ENCODE measurements at regions not wholly inside any gene's neighbourhood (a gene's known extent, or its start where the extent isn't known, plus 50 kb on each side); places are given as distances from the start of the nearest gene placed in this dataset.
A peak's percentile ranks its signal among the peaks of the same experiment; 100 is the strongest.

DNA sequence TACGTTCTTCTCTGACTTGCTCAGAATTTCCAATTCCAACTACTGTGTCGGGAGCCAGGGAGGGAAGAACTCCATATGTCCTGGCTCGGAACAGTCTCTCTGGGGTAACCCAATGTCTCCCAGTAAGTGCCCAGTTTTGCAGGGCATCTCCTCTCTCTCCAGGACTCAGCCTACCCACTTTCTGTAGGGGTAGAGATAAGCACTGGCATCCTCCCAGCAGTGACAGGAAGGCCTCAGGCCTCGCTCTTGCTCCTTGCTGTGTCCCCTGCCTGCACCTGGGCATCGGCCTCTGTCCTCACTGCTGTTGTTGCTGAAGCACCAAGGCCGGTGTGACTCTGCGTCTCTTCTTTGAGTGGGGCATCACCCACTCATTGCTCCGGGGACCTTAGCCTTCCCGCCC, 388.9 kb upstream of the JARID2 start:
- Mint-ChIP-seq H3K36me3 (ENCODE audit: low read depth) (peaks cover 3% of the 10 kb centered on the region), H3K27ac (peak overlapping the region; percentile 91), H3K4me1 (peaks cover 16% of the 10 kb centered on the region), H3K27me3 (no peaks in the 10 kb centered on the region), H3K4me3 (peak overlapping the region; percentile 84)
- DNase-seq (no peak), ATAC-seq (peak; percentile 4)
- H3K9me3 ChIP-seq (ENCODE audit: control insufficient read depth, low read length, poor library complexity, severe bottlenecking): no peaks in the 10 kb centered on the region

DNA sequence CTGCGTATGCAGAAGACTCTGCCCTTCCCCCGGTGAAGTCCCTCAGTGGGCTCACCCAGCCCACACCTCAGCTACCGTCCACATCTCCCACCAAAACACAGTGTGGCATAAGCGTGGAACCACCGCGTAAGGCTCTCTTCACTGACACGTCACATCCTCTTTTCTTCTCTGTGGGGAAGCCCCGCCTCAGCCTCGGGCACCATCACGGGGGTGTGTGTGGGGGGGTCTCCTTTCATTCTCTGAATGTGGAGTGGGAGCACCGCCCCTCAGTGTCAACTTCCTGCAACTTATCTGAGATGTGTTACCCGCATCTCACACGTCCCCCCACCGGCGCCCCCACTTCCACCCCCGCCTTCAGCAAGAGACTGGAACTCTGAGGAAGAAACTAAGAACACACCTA, 388.4 kb upstream of the JARID2 start:
- H3K4me3 Mint-ChIP-seq: peak overlapping the region; percentile 84
- H3K27me3 Mint-ChIP-seq: no peaks in the 10 kb centered on the region
- H3K4me1 Mint-ChIP-seq: peaks cover 16% of the 10 kb centered on the region
- peaks cover 3% of the 10 kb centered on the region for H3K36me3 Mint-ChIP-seq (ENCODE audit: low read depth)
- peak overlapping the region; percentile 91 for H3K27ac Mint-ChIP-seq
- ATAC-seq (peak; percentile 96), DNase-seq (peak; percentile 11 to 36 (median 18))
- H3K9me3 ChIP-seq (ENCODE audit: control insufficient read depth, low read length, poor library complexity, severe bottlenecking): no peaks in the 10 kb centered on the region

DNA sequence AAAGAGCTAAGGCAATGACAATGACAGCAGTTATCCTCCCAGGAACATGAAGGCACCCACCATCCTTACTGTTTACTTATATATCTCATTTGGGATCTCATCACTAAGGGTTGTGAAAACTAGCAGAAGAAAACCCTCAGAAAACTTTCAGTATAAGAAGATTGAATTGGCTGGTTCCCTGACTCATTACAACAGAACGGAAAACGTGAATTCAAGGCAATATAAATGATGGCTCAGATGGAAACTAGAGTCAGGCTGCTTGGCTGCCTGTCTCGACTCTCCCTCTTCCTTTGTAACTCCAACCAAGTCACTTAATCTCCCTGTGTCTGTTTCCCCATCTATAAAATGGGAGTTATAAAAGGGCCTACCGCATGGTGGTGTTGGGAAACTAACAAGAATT, 387.1 kb upstream of the JARID2 start:
- H3K4me3 Mint-ChIP-seq: no peak overlapping the region
- peaks cover 3% of the 10 kb centered on the region for H3K36me3 Mint-ChIP-seq (ENCODE audit: low read depth)
- H3K9me3 ChIP-seq (ENCODE audit: control insufficient read depth, low read length, poor library complexity, severe bottlenecking): no peaks in the 10 kb centered on the region
- no peak for ATAC-seq
- H3K4me1 Mint-ChIP-seq: peaks cover 18% of the 10 kb centered on the region
- DNase-seq: no peak
- H3K27me3 Mint-ChIP-seq: no peaks in the 10 kb centered on the region
- peak overlapping the region; percentile 91 for H3K27ac Mint-ChIP-seq

DNA sequence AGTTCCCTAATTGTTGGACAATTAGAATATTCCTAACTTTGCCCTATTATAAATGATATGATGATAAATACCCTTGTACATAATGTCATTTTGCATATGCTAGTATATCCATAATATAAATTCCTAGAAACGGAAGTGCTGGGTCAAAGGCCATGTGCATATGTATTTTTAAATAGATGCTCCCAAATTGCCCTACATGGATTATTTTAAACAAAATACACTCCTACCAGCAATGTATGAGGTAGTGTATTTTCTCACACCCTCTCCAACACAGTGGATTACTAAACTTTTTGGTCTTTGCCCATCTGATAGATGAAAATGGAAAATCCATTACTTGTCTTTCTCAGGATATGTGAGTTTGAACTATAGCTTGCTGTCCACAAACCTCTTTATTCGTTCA, 385.1 kb upstream of the JARID2 start:
- Mint-ChIP-seq H3K4me3 (no peak overlapping the region), H3K27me3 (no peaks in the 10 kb centered on the region), H3K4me1 (peaks cover 21% of the 10 kb centered on the region), H3K27ac (no peak overlapping the region), H3K36me3 (ENCODE audit: low read depth) (peaks cover 3% of the 10 kb centered on the region)
- ATAC-seq (no peak), DNase-seq (no peak)
- H3K9me3 ChIP-seq (ENCODE audit: control insufficient read depth, low read length, poor library complexity, severe bottlenecking): no peaks in the 10 kb centered on the region

DNA sequence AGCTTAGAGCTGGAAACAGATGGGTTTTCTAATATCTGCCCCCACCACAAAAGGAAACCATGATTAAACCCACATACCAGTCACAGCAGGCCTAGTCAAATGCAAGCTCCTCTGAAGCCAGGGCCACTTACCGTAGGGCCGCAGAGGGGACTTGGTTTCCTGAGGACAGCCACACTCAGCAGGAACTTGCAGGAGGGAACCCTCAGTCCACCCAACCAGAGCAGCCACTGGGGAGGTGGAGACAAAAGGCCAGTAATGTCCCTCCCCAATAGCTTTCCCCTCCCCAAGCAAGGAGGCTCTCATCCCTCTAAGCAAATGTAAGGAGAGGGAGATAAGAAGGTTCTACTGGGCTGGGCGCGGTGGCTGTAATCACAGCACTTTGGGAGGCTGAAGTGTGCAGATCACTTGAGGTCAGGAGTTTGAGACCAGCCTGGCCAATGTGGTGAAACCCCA, 384.4 kb upstream of the JARID2 start:
- DNase-seq: no peak
- peaks cover 21% of the 10 kb centered on the region for H3K4me1 Mint-ChIP-seq
- no peaks in the 10 kb centered on the region for H3K9me3 ChIP-seq (ENCODE audit: control insufficient read depth, low read length, poor library complexity, severe bottlenecking)
- no peak overlapping the region for H3K4me3 Mint-ChIP-seq
- H3K27ac Mint-ChIP-seq: peak overlapping the region; percentile 9
- peaks cover 3% of the 10 kb centered on the region for H3K36me3 Mint-ChIP-seq (ENCODE audit: low read depth)
- ATAC-seq: no peak
- H3K27me3 Mint-ChIP-seq: no peaks in the 10 kb centered on the region

DNA sequence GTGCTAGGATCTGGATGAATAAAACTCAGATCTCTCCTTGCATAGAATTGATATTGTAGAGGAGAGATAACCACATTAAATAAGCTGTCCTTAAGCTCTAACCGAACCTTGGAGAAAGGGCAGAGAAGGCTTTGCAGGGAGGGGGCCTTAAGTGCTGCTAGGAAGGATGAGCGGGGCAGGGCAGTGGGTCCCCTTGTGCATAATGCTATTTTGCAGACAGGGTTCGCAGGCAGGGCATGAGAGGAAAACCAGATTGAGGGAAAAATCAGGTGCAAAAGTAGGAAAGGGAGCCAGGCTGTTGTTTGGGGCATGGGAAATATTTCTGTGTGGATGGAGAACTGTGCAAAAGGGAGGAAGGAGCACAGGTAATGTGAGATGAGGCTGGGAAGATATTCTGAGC, 383.0 kb upstream of the JARID2 start:
- no peaks in the 10 kb centered on the region for H3K36me3 Mint-ChIP-seq (ENCODE audit: low read depth)

DNA sequence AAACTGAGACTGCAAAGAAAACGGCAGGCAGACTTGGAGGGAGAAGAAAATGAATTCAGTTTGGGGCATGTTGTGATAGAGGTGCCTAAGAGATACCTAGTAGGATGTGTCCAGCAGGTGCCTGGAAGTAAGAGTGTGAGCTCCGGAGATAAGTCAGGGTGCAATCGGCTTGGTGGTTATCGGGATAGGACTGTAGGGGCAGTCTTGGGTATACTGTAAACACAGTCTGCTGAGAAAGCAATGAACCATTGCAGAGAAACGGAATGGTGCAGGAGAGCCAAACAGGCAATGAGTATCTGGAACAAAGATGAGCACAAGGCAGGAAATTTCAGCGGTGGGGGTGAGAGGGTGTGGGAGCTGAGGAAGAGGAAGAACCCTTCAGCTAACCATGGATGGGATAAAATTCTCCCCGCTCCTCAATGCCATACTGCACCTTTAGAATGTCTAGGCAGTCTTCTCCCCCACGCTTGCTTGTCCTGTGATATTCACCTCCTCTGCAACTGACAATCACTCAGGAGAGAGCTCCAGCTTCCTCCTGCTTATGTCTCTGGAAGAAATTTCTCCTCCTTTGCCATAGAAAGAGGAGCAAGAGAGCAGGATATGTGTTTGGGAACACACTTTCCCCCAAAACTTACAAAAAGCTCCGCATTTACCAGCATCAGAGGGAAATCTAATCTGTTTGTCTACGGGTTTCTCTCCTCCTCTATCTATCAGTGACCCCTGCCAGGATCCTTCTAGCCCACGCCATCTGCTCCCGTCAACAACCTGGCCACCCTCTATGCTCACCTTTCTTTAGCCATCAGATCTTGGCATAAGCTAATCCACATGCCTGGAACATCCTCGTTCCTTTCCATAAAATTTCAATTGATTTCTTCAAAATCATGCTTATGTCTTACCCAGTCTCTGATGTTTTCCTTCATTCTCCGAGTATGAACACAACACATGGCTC, 381.7 kb upstream of the JARID2 start:
- H3K9me3 ChIP-seq (ENCODE audit: control insufficient read depth, low read length, poor library complexity, severe bottlenecking): no peaks in the 10 kb centered on the region
- H3K36me3 Mint-ChIP-seq (ENCODE audit: low read depth): no peaks in the 10 kb centered on the region
- ATAC-seq: no peak
- no peak overlapping the region for H3K4me3 Mint-ChIP-seq
- no peaks in the 10 kb centered on the region for H3K27me3 Mint-ChIP-seq
- DNase-seq: no peak
- H3K27ac Mint-ChIP-seq: no peak overlapping the region
- H3K4me1 Mint-ChIP-seq: peaks cover 10% of the 10 kb centered on the region

More for the DNA sequence above, 383.0 kb upstream of the JARID2 start:
- Mint-ChIP-seq H3K27ac (no peak overlapping the region), H3K27me3 (no peaks in the 10 kb centered on the region), H3K4me3 (no peak overlapping the region), H3K4me1 (peaks cover 13% of the 10 kb centered on the region)
- no peak for ATAC-seq
- no peak for DNase-seq
- no peaks in the 10 kb centered on the region for H3K9me3 ChIP-seq (ENCODE audit: control insufficient read depth, low read length, poor library complexity, severe bottlenecking)

DNA sequence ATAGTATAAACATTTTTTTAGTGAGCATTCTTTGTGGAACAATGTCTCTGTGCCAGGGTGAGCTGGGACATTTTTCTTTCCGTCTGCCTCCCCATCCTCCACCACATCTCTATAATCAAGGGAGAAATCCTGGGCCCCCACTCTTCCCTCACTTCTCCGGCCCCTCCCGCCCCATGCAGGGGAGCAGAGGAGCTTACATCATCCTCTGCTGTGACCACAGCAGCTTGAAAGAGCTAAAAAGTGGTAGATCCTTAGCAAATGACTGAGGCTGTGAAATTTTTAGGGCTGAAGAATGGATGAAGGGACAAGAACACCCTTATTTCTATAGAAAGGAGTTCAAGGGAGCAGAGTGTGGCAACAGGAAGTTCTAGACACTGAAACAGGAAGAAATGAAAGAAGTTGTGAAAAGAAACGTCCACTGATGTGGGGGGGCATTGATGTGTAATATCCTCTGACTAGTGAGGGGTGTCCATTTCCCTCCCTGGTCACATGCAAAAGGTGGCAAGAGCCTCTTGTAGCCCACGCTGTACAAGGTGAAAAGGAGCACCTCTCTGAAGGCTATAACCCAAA, 380.3 kb upstream of the JARID2 start:
- no peak for DNase-seq
- H3K9me3 ChIP-seq (ENCODE audit: control insufficient read depth, low read length, poor library complexity, severe bottlenecking): no peaks in the 10 kb centered on the region
- no peaks in the 10 kb centered on the region for H3K36me3 Mint-ChIP-seq (ENCODE audit: low read depth)
- H3K4me1 Mint-ChIP-seq: peaks cover 10% of the 10 kb centered on the region
- peak overlapping the region; percentile 73 for H3K27ac Mint-ChIP-seq
- H3K4me3 Mint-ChIP-seq: no peak overlapping the region
- H3K27me3 Mint-ChIP-seq: no peaks in the 10 kb centered on the region
- peak; percentile 57 for ATAC-seq

DNA sequence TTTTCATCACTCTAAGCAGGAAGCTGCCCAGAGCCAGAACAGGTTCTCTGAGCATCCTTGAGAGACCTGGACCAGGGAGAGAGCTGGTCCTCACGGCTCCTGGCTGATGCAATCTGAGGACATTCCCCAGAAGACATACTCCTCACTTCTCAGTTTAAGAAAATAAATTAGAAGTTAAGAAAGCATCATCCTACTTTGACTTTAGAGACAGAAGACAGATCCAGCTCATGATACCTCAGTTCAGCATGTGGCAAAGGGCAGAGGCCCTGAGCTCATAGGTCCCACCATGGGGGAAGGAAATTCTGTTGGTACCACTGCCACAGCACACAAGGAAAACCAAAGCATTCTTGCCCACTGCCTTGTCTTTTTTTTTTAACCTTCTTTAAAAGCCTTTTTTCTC, 378.1 kb upstream of the JARID2 start:
- Mint-ChIP-seq H3K4me1 (peaks cover 10% of the 10 kb centered on the region), H3K27ac (no peak overlapping the region), H3K36me3 (ENCODE audit: low read depth) (no peaks in the 10 kb centered on the region), H3K4me3 (no peak overlapping the region), H3K27me3 (no peaks in the 10 kb centered on the region)
- H3K9me3 ChIP-seq (ENCODE audit: control insufficient read depth, low read length, poor library complexity, severe bottlenecking): no peaks in the 10 kb centered on the region
- ATAC-seq (no peak), DNase-seq (no peak)

DNA sequence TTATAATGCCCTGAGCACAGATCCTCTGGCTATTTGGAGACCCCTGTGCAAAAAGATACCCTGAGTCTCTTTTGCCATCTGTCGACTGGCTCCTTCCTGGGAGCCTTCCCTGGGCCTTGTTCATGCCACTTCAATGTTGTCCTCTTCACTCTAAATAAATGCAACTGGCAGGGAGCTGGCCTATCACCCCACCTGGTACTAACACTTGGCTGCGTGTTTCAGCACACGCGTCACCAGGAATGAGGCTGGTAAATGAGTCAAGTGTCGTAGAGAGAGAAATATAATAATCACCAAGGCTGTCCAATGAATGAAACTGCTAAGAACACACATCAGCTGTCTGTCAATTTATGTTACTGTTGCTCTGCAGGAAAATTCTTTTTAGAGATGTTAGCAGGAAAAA, 374.6 kb upstream of the JARID2 start:
- H3K9me3 ChIP-seq (ENCODE audit: control insufficient read depth, low read length, poor library complexity, severe bottlenecking): no peaks in the 10 kb centered on the region
- Mint-ChIP-seq H3K27me3 (no peaks in the 10 kb centered on the region), H3K4me3 (no peak overlapping the region), H3K4me1 (peaks cover 12% of the 10 kb centered on the region), H3K36me3 (ENCODE audit: low read depth) (no peaks in the 10 kb centered on the region), H3K27ac (no peak overlapping the region)
- DNase-seq (no peak), ATAC-seq (no peak)

DNA sequence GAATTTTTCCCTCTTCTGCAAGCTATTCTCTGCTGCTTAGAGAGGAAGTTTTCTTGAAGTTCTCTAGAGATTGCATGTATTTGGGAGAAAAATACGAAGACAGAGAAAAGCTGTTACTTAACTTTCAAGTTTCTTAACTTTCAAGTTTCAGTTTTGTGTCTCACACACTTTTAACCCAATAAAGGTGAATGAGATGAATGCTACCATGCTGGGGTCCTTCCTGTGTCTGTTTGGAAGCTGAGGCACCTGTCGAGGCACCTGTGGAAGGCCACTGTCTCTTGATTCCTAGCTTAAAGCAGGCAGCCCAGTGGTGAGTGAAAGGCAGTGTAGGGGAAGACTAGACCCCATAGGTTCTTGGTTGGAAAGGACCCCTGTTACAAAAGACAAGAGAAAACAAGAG, 372.8 kb upstream of the JARID2 start:
- H3K9me3 ChIP-seq (ENCODE audit: control insufficient read depth, low read length, poor library complexity, severe bottlenecking): no peaks in the 10 kb centered on the region
- DNase-seq: no peak
- peak overlapping the region; percentile 66 for H3K27ac Mint-ChIP-seq
- no peak overlapping the region for H3K4me3 Mint-ChIP-seq
- no peak for ATAC-seq
- H3K27me3 Mint-ChIP-seq: no peaks in the 10 kb centered on the region
- peaks cover 21% of the 10 kb centered on the region for H3K4me1 Mint-ChIP-seq
- no peaks in the 10 kb centered on the region for H3K36me3 Mint-ChIP-seq (ENCODE audit: low read depth)

DNA sequence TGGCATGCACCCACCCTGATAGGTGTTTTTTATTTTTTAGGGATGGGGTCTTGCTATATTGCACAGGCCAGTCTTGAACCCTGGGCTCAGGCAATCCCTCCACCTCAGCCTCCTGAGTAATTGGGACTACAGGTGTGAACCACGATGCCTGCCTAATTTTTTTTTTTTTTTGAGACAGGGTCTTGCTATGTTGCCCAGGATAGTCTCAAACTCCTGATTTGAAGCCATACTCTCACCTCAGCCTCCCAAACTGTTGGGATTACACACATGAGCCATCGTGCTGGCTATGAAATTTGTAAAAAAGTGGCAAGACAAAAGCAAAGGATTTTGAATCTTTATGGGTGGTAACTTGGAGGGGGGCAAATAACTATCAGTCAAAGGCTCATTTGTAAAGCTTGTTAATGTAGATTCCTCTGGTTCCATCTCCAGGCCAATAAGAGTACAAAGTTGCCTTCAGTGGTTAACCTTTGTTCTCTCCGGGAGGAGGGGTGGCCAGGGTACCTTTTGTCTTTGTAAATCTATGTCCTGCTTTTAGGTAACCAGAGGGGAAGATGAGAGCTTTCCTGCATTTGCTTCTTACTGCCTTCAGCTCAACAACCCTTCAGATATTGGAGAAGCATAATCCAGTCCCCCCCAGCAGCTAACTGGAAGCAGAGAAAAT, 372.0 kb upstream of the JARID2 start:
- H3K27me3 Mint-ChIP-seq: no peaks in the 10 kb centered on the region
- no peaks in the 10 kb centered on the region for H3K9me3 ChIP-seq (ENCODE audit: control insufficient read depth, low read length, poor library complexity, severe bottlenecking)
- H3K36me3 Mint-ChIP-seq (ENCODE audit: low read depth): no peaks in the 10 kb centered on the region
- H3K4me3 Mint-ChIP-seq: no peak overlapping the region
- ATAC-seq: no peak
- H3K4me1 Mint-ChIP-seq: peaks cover 21% of the 10 kb centered on the region
- DNase-seq: no peak
- no peak overlapping the region for H3K27ac Mint-ChIP-seq

DNA sequence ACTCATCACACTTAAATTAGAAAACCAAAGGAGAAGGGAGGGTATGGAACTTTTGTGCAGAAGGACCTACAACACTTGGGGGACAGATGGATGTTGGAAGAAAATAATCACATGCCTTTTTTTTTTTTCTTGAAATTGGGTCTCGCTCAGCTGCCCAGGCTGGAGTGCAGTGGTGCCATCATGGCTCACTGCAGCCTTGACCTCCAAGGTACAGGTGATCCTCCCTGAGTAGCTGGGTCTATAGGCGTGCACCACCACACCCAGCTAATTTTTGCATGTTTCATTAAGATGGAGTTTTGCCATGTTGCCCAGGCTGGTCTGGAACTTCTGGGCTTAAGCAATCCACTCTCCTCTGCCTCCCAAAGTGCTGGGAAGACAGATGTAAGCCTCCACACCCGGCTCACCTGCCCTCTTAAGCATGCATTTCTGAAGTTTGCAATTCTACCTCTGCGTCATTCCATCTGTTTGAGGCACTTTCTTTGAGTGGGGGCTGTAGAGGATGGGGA, 370.8 kb upstream of the JARID2 start:
- Mint-ChIP-seq H3K27ac (no peak overlapping the region), H3K27me3 (no peaks in the 10 kb centered on the region), H3K36me3 (ENCODE audit: low read depth) (no peaks in the 10 kb centered on the region), H3K4me1 (peaks cover 21% of the 10 kb centered on the region), H3K4me3 (no peak overlapping the region)
- no peaks in the 10 kb centered on the region for H3K9me3 ChIP-seq (ENCODE audit: control insufficient read depth, low read length, poor library complexity, severe bottlenecking)
- DNase-seq (no peak), ATAC-seq (no peak)
